GM18858 (cell line): ENCODE measurements at regions not wholly inside any gene's neighbourhood (a gene's known extent, or its start where the extent isn't known, plus 50 kb on each side); places are given as distances from the start of the nearest gene placed in this dataset.
"Not testable (repeated sequence)": the region's sequence is repeated elsewhere in the genome, so short reads cannot be mapped to it uniquely, and the experiment has no call there.

Experiments
- ATAC-seq: cut with Tn5 transposase; IDR thresholded peaks from one replicate; pipeline ENCODE4 v1.9.1; 2021; ENCODE audit not compliant: unreplicated experiment

DNA sequence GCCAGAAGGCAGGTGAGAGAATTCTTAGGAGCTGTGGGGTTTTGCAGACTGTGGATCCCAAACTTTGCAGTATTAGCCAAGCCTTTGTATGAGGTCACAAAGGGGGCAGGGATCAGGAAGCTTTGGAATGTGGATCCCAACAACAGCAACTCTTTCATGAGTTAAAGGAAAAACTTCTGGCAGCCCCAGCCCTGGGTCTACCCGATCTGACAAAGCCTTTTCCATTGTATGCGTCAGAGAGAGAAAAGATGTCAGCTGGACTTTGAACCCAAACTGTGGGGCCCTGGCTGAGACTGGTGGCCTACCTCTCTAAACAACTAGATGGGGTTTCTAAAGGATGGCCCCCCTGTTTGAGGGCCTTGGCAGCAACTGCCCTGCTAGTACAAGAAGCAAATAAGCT is 101.8 kb upstream of the OSBPL11 start:
- not testable (repeated sequence) for ATAC-seq

DNA sequence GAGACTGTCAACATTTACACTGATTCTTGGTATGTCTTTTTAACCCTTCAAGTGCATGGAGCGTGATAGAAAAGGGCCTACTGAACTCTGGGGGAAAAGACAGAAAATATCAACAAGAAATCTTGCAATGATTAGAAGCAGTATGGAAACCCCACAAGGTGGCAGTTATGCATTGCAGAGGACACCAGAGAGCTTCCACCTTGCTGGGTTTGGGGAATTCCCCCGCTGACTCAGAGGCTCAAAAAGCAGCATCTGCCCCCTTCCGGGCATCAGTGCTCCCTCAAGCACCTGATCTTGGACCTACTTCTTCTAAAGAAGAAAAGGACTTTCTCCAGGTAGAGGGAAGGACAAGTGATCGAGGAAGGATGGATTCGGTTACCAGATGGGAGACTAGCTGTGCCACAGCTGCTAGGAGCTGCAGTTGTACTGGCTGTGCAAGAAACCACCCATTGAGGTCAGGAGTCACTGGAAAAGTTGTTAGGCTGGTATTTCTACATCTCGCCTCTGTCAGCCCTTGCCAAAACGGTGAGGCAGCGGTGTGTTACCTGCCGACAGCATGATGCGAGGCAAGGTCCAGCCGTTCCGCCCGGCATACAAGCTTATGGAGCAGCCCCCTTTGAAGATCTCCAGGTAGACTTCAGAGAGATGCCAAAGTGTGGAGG is 102.8 kb upstream of the OSBPL11 start:
- not testable (repeated sequence) for ATAC-seq

DNA sequence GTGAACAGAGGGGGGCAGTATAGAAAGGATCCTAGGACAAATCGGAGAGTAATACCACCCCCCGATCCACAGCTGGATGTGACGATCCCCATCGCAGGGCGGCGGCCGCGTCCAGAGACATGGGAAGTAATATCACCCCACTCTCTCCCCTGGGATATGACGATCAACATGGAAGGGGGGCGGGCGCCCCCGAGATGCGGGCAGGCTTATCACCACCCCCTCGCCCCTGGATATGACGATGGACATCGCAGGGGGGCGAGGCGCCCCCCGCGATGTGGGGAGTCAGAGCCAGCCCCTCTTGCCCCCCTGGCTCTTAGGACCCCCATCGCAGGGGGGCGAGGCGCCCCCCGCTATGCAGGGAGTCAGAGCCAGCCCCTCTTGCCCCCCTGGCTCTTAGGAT is 120.4 kb upstream of the OSBPL11 start:
- ATAC-seq, result no peak

DNA sequence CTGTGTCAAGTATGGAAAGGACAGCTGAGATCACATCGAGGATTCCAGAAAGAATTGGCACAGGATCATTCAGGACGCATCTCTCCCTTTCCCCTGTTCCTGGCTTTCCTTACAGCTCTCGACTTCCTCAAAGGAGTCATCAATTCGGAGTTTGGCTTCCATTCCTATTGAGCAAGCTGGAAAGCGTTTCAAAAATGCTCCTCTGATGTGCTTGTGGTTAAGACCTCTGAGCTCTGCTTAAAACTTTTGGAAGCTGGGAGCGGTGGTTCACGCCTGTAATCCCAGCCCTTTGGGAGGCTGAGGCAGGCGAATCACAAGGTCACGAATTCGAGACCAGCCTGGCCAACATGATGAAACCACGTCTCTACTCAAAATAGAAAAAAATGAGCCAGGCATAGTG is 136.9 kb upstream of the OSBPL11 start:
- ATAC-seq, result not testable (repeated sequence)

DNA sequence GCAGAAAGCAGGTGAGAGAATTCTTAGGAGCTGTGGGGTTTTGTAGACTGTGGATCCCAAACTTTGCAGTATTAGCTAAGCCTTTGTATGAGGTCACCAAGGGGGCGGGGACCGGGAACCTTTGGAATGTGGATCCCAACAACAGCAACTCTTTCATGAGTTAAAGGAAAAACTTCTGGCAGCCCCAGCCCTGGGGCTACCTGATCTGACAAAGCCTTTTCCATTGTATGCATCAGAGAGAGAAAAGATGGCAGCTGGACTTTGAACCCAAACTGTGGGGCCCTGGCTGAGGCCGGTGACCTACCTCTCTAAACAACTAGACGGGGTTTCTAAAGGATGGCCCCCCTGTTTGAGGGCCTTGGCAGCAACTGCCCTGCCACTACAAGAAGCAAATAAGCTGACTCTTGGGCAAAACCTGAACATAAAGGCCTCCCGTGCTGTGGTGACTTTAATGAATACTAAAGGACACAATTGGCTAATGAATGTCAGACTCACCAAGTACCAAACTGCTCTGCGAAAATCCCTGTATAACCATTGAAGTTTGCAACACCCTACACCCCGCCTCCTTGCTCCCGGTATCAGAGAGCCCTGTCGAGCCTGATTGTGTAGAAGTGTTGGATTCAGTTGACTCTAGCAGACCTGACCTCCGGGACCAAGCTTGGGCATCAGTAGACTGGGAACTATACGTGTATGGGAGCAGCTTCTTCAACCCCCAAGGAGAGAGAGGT is 146.9 kb upstream of the OSBPL11 start:
- not testable (repeated sequence) for ATAC-seq

DNA sequence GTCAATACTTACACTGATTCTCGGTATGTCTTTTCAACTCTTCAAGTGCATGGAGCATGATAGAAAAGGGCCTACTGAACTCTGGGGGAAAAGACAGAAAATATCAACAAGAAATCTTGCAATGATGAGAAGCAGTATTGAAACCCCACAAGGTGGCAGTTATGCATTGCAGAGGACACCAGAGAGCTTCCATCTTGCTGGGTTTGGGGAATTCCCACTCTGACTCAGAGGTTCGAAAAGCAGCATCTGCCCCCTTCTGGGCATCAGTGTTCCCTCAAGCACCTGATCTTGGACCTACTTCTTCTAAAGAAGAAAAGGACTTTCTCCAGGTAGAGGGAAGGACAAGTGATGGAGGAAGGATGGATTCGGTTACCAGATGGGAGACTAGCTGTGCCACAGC is 147.5 kb upstream of the OSBPL11 start:
- not testable (repeated sequence) for ATAC-seq

DNA sequence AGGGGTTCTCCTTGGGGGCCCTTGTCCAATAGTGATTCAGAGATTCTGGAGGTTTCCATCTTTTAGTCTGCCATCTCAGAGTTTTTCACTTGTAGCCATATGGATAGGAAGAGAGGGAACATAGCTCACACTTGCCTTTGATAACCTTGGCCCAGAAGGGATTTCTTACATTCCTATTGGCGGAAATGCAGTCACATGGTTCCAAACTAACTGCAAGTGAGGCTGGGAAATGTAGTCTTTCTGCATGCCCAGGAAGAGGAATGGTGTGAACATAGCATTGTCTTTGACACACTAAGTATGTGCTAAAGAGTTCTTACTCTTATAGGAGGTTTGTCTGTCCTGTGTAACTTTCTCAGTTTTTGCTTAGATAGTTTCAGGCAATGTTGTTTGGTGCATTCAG is 161.8 kb upstream of the OSBPL11 start:
- not testable (repeated sequence) for ATAC-seq

DNA sequence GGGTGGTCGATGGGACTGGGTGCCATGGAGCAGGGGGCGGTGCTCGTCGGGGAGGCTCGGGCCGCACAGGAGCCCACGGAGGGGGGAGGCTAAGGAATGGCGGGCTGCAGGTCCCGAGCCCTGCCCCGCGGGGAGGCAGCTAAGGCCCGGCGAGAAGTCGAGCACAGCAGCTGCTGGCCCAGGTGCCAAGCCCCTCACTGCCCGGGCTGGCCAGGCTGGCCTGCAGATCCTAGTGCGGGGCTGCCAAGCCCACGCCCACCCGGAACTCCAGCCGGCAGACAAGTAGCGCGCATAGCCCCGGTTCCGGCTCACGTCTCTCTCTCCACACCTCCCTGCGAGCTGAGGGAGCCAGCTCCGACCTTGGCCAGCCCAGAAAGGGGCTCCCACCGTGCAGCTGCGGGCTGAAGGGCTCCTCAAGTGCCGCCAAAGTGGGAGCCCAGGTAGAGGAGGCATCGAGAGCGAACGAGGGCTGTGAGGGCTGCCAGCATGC is 163.4 kb upstream of the OSBPL11 start:
- ATAC-seq, result not testable (repeated sequence)

DNA sequence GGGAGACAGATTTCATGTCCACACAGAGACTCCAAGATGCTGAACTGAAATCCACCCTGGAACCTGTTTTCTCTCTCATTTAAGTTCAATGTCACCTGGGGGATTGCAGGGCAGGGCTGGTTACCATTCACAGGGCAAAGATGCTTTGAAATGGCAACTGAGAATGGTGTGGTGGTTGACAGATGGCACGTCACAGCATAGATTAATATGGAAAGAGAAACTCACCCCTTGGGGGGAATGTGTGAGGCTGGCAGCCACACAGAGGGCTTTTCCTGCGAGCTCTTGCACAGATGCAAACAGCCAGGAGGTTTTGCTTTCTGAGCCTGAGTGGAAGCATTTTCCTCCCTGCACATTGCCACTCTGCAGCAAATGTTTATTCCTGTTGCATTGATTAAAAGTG is 167.3 kb upstream of the OSBPL11 start:
- ATAC-seq, result not testable (repeated sequence)

DNA sequence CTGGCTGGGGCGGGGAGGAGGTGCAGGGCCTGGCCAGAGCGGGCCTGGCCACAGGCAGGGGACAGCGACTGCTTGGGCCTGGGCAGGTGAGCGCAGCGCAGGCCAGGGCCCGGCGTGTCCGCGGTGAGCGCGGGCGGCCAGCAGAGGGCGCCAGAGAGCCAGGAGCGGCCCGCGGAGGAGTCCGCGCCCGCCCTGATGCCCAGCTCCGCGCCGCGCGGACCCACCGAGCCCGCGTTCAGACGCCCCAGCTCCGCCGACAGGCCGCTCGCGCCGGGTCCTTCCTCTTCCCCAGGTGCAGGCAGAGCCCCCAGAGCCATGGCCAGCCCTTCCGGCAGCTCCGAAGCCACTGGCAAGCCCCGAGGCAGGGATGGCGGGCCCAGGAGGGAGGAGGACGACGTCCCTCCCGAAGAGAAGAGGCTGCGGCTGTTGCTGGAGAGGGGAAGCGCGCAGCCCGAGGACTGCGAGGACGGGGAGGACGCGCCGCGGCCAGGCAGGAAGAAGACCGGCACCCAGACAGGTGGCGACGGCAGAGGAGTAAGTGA is 171.1 kb upstream of the OSBPL11 start:
- not testable (repeated sequence) for ATAC-seq

DNA sequence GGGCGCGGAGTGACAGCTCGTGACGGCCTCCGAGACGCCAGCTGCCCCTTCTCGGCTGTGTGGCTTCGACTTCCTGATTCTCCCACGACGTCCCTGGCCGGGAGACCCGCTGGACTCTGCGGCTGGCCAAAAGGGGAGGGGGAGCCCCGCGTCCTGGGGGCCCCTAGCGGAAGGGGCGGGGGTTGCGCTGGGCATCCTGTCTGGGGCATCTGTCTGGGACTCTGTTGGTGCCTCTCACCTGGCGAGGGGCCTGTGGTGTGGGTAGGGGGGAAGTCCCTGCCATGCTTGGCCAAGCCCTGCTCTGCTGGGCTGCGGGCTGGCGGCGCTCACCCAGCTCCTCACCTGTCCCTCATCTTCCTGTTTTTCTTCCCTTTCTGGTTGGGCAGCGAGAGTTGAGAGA is 171.6 kb upstream of the OSBPL11 start:
- not testable (repeated sequence) for ATAC-seq

DNA sequence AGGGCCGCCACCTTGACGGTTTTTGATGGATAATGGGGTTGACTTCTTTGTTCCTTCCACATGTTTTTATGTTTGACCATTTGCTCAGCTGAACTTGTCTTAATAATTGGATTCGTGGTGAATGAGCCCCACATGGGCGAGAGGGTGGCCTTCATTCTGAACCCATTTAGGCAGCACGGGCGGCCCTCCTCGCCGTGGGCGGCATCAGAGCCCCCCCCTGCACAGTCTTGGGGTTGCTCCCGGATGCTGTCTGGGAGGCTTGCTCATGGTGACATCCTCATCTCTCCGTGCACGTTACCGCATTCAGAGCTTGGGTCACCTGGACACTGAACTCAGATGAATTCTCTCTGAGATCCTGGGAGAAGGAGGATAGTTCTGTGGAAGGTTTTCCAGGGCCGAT is 172.3 kb upstream of the OSBPL11 start:
- ATAC-seq, result no peak

DNA sequence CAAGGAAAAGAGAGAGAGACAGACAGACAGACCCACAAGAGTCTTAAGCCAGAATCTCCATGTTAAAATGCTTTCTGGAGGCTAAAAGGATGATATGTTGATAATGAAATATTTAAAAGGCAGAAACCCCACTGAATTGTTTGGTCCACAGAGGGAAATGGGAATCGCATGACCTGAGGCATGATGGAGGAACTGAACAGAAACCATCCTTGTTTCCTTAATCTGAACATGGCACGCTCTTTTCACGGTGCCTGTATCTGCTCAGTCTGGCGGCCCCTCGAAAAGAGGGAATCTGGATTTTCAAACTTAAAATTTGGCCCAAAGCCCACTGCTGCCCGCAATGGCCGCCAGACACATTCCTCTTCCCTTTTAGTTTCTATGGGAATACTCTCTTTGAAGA is 173.5 kb upstream of the OSBPL11 start:
- ATAC-seq, result not testable (repeated sequence)

DNA sequence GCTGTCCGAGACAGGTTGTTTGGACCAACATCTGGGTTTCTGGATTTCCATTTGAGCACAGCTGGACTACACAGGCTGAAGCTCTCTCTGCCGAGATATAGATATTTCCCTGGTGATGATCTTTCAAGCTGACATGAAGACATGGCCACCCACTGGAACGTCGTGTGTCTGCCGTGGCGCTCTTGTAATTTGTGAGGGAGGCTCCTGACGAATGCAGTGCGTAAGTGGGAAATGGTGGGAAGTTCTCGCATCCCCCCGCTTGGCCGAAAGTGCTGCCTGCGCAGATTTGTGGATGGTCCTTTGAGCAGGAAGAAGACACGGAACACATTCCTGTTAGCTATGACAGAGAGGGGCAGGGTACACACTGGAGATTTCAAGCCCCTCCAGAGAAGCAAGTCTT is 176.2 kb upstream of the OSBPL11 start:
- not testable (repeated sequence) for ATAC-seq

DNA sequence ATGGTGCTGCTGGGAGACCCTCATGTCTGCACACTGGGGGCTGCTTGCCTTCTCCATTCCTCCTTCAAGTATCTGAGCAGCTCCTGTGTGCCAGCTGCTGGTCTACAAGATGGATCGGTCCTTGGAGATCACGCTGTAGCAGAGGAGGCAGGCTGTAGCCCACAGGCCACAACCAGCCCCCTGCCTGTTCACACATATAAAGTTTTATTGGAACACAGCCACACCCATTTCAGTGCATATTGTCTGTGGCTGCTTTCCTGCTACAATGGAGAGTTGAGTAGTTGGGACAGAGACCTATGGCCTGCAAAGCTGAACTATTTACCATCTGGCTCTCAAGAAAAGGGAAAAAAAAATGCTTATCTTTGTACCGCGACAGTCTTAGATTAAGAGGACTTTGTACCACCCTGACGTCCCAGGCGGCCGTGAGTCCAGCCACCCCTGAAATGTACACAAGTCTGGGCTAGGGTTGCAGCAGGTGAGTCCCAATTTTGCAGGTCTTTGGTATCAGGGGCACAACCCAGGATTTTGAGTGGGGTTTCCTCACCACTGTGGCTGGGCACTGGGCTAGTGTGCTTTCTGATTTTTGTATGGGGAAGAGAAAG is 179.2 kb upstream of the OSBPL11 start:
- not testable (repeated sequence) for ATAC-seq

DNA sequence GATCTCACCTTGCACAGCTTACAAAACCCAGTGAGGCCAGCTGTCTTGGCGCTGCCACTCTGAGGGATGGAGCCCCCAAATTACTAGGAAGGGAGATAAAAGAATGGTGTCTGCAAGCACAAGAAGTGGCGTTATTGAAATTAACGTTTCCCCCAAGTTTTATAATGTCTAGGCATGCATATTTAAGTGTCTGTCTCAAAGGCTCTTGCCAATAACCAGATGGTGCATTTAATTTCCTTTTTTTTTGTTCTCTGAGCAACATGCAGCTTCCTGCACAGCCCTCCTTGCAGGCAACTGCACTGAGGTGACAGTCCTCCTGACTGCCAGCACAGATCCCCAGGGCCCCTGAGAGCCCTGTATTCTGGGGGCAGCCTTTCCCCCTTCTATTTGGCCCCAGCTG is 179.8 kb upstream of the OSBPL11 start:
- not testable (repeated sequence) for ATAC-seq

DNA sequence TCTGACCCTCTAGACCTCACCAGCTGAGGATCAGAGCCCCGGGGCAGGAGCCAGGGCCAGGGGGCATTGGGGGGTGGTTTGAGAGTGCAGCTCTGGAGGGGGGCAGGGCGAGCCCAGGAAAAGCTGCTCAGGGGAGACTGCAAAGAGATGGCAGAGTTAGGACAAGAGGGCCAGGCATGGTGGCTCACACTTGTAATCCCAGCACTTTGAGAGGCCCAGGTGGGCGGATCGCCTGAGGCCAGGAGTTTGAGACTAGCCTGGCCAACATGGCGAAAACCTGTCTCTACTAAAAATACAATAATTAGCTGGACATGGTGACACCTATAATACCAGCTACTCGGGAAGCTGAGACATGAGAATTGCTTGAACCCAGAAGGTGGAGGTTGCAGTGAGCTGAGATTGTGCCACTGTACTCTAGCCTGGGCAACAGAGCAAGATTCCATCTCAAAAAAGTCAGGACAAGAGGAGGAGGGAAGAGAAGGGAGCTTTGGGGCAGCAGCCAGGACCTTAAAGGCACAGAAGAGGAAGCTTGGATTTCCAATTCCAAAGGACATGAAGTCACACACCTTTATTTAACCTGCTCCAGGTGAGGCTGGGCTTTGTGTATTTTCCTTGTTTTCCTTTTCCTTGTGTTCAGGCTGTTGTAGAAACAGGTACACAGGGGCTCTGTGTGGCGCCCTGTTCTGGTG is 180.5 kb upstream of the OSBPL11 start:
- not testable (repeated sequence) for ATAC-seq

DNA sequence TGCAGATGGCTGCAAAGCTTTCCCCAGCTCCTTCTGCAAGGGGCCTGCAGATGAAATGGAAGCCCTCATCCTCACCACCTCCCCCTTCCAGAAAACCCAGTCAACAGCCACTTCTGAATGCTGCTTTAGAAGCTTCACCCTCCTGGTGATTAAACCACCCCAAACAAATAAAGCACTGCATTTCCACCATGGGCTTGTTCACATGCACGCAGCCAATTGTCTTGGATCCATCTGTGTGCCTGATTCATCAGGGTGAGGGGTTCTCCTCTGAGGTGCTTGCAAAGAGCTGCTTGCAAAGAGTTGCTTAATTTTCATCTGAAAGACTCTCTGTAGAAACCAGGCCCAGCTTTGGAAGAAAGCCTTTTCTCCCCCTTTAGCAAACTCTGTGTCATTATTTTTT is 184.0 kb upstream of the OSBPL11 start:
- not testable (repeated sequence) for ATAC-seq

DNA sequence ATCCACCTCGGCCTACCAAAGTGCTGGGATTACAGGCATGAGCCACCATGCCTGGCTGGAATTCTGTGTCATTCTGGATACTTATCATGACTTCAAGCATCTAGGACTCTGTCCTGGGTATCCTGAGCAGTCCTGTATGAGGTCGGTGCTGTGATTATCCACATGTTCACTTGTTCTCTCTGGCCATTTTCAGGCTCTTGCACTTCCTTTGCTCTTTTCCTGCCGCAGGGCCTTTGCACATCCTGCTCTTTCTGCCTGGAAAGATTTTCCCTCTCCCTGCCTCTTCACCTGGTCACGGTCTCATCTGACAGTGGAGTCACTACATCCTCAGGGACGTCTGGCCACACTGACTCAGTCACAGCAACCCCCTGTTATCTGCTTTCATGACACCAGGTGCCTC is 184.6 kb upstream of the OSBPL11 start:
- not testable (repeated sequence) for ATAC-seq

DNA sequence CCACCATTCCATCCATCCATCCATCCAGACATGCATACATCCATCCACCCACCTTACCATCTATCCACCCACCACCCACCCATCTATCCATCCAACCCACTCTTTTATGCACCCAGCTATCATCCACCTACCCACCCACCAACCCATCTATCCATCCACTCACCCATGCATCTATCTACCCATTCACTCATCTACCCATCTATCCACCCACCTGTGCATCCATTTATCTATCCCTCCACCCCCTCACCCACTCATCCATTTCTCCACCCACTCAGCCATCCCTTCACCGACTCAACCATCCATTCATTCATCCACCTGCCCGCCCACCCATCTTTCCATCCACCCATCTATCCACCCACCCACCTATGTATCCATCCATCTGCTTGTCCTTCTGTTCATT is 186.4 kb upstream of the OSBPL11 start:
- ATAC-seq, result not testable (repeated sequence)

DNA sequence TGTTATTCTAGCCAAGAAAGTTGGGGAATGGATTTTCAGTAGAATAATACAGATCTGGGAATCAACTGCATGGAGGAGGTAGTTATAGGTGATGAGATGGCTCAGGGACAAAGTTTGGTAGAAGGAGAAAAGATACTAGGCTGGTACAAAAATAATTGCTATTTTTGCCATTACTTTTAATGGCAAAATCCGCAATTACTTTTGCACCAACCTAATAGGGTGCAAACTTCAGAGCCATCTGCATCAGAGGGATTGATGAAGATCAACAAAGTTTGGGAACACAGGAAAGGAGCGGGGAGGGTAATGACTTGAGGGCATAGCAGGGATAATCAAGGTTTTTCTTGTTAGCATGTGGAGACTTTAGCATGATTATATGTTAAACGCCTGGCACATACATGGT is 178.7 kb upstream of the ROPN1B start:
- not testable (repeated sequence) for ATAC-seq
